H1 (cell line): ENCODE measurements at regions not wholly inside any gene's neighbourhood (a gene's known extent, or its start where the extent isn't known, plus 50 kb on each side); places are given as distances from the start of the nearest gene placed in this dataset.

Experiments
- CTCF ChIA-PET: fragments of 300-600 bp; sonication (Branson Sonifier 250); formaldehyde crosslinking; loops from one replicate; lab custom pipeline; 2021; ENCODE audit not compliant: partially characterized antibody; lab: Charles Lee
- POLR2A ChIA-PET: fragments of 300-600 bp; sonication (Branson Sonifier 250); formaldehyde crosslinking; loops from one replicate; lab custom pipeline; 2021; ENCODE audit warnings: inconsistent platforms; ENCODE audit not compliant: partially characterized antibody; lab: Charles Lee
- DNase-seq, 2 experiments: peaks; one replicate each; pipeline versions ENCODE4 v3.0.0 to v3.0.0-alpha.2; 2010 to 2022; ENCODE audit warnings: low spot score in 2 of 2, low read depth in 1 of 2, mixed read lengths in 1 of 2
- FAIRE-seq: peaks from 2 replicates; lab custom pipeline; 2011; peaks lifted over from hg19 to GRCh38; lab: Jason Lieb, UNC
- H2AFZ ChIP-seq: 2 replicates; pipeline ENCODE4 v1.8.1; 2012; ENCODE audit warnings: low read length, inconsistent platforms
- H2AK5ac ChIP-seq: 2 replicates; pipeline ENCODE4 v1.6.1; 2013; ENCODE audit warnings: low read depth, low read length
- H2BK120ac ChIP-seq: replicated peaks from 2 replicates; pipeline ENCODE3; 2013; ENCODE audit warnings: low read depth, low read length, inconsistent platforms
- H2BK12ac ChIP-seq: 2 replicates; pipeline ENCODE4 v1.6.1; 2013; ENCODE audit warnings: low read depth, low read length
- H2BK15ac ChIP-seq: 2 replicates; pipeline ENCODE4 v1.6.1; 2013; ENCODE audit warnings: low read length
- H2BK20ac ChIP-seq: 2 replicates; pipeline ENCODE4 v1.6.1; 2013; ENCODE audit warnings: low read length
- H2BK5ac ChIP-seq: 2 replicates; pipeline ENCODE4 v1.6.1; 2013; ENCODE audit warnings: low read depth, low read length
- H3K14ac ChIP-seq: 2 replicates; pipeline ENCODE4 v1.6.1; 2013; ENCODE audit warnings: inconsistent platforms; ENCODE audit not compliant: insufficient read length
- H3K18ac ChIP-seq: 2 replicates; pipeline ENCODE4 v1.6.1; 2013; ENCODE audit warnings: low read length; ENCODE audit errors: extremely low read depth
- H3K23ac ChIP-seq: 2 replicates; pipeline ENCODE4 v1.6.1; 2013; ENCODE audit warnings: inconsistent platforms; ENCODE audit not compliant: insufficient read length
- H3K23me2 ChIP-seq: 2 replicates; pipeline ENCODE4 v1.6.1; 2013; ENCODE audit warnings: low read depth, low read length
- H3K27ac ChIP-seq: 2 replicates; pipeline ENCODE4 v1.6.1; 2011; ENCODE audit warnings: low read depth, low read length, inconsistent platforms
- H3K27me3 ChIP-seq, 4 experiments: replicated peaks in 1 of 4; 1 replicate in 1 of 4; 2 replicates in 3 of 4; pipeline versions ENCODE4 v1.6.1 to v1.8.1; 2011 to 2013; ENCODE audit warnings: low read length in 3 of 4, mild to moderate bottlenecking in 3 of 4, inconsistent platforms in 2 of 4, mixed read lengths in 2 of 4, moderate library complexity in 1 of 4; ENCODE audit not compliant: control insufficient read depth in 3 of 4, insufficient read depth in 3 of 4; ENCODE audit errors: extremely low read depth in 1 of 4
- H3K36me3 ChIP-seq, 4 experiments: 2 replicates each; pipeline versions ENCODE4 v1.6.1 to v1.8.1; 2011 to 2013; ENCODE audit warnings: mild to moderate bottlenecking in 4 of 4, low read length in 3 of 4, moderate library complexity in 2 of 4, control low read depth in 1 of 4, inconsistent platforms in 1 of 4; ENCODE audit not compliant: insufficient read depth in 4 of 4, control insufficient read depth in 2 of 4
- H3K4ac ChIP-seq: replicated peaks from 2 replicates; pipeline ENCODE3; 2013; ENCODE audit warnings: low read length, low read depth, mixed read lengths, inconsistent platforms; ENCODE audit not compliant: insufficient read length
- H3K4me1 ChIP-seq, 4 experiments: replicated peaks in 1 of 4; 1 replicate in 1 of 4; 2 replicates in 3 of 4; pipeline versions ENCODE4 v1.6.1 to v1.8.1; 2011 to 2013; ENCODE audit warnings: low read length in 3 of 4, inconsistent platforms in 2 of 4, mixed read lengths in 1 of 4; ENCODE audit not compliant: insufficient read depth in 4 of 4, control insufficient read depth in 3 of 4
- H3K4me2 ChIP-seq, 2 experiments: 2 replicates each; pipeline versions ENCODE4 v1.6.1 to v1.8.1; 2011 to 2013; ENCODE audit warnings: low read depth in 2 of 2, low read length in 2 of 2, control low read depth in 1 of 2, inconsistent platforms in 1 of 2, mild to moderate bottlenecking in 1 of 2; ENCODE audit not compliant: insufficient read depth in 1 of 2
- H3K4me3 ChIP-seq, 4 experiments: fragments of 200-600, 300-600 bp in 1 of 4; sonication (generic), shearing (Covaris generic), sonication (Bioruptor Twin) in 1 of 4; 2 replicates each; pipeline versions ENCODE4 v1.5.1 to v1.8.1; 2011 to 2016; ENCODE audit warnings: low read length in 4 of 4, low read depth in 3 of 4, control low read depth in 2 of 4, inconsistent platforms in 2 of 4, mild to moderate bottlenecking in 2 of 4, mixed read lengths in 1 of 4, moderate library complexity in 1 of 4; ENCODE audit not compliant: insufficient read depth in 2 of 4; ENCODE audit errors: extremely low read depth in 1 of 4
- H3K56ac ChIP-seq: replicated peaks from 2 replicates; pipeline ENCODE3; 2013; ENCODE audit warnings: low read depth, mild to moderate bottlenecking, mixed read lengths, low read length, inconsistent platforms; ENCODE audit not compliant: insufficient read length
- H3K79me1 ChIP-seq: 2 replicates; pipeline ENCODE4 v1.6.1; 2013; ENCODE audit warnings: low read depth, low read length, control low read depth
- H3K79me2 ChIP-seq, 2 experiments: 2 replicates each; pipeline versions ENCODE4 v1.6.1 to v1.8.1; 2012 to 2013; ENCODE audit warnings: low read length in 2 of 2, mild to moderate bottlenecking in 2 of 2, inconsistent platforms in 1 of 2; ENCODE audit not compliant: insufficient read depth in 2 of 2, control insufficient read depth in 1 of 2
- H3K9ac ChIP-seq, 4 experiments: replicated peaks in 1 of 4; 1 replicate in 1 of 4; 2 replicates in 3 of 4; pipeline versions ENCODE4 v1.6.1 to v1.8.1; 2011 to 2013; ENCODE audit warnings: low read depth in 3 of 4, low read length in 3 of 4, control low read depth in 2 of 4, mild to moderate bottlenecking in 2 of 4, moderate library complexity in 2 of 4, inconsistent platforms in 1 of 4; ENCODE audit errors: extremely low read depth in 1 of 4
- H3K9me3 ChIP-seq, 2 experiments: 2 replicates each; pipeline versions ENCODE4 v1.6.1 to v1.8.1; 2012 to 2013; ENCODE audit warnings: mild to moderate bottlenecking in 2 of 2, moderate library complexity in 2 of 2, control low read depth in 1 of 2, inconsistent platforms in 1 of 2, low read depth in 1 of 2, low read length in 1 of 2, mixed read lengths in 1 of 2; ENCODE audit not compliant: insufficient read depth in 2 of 2
- H4K20me1 ChIP-seq, 2 experiments: replicated peaks in 1 of 2; 2 replicates each; pipeline versions ENCODE3 to v1.8.1; 2011 to 2013; ENCODE audit warnings: inconsistent platforms in 2 of 2, low read length in 2 of 2, mild to moderate bottlenecking in 1 of 2; ENCODE audit not compliant: insufficient read depth in 2 of 2, control insufficient read depth in 1 of 2
- H4K5ac ChIP-seq: 2 replicates; pipeline ENCODE4 v1.6.1; 2013; ENCODE audit warnings: low read length, low read depth, mixed read lengths, inconsistent platforms; ENCODE audit not compliant: insufficient read length
- H4K8ac ChIP-seq: 2 replicates; pipeline ENCODE4 v1.8.0; 2013; ENCODE audit warnings: mild to moderate bottlenecking, moderate library complexity, low read length, inconsistent platforms; ENCODE audit not compliant: insufficient read depth; ENCODE audit errors: extremely low read depth
- H4K91ac ChIP-seq: replicated peaks from 2 replicates; pipeline ENCODE3; 2013; ENCODE audit warnings: low read length, mixed read lengths, inconsistent platforms; ENCODE audit not compliant: insufficient read length
- ASH2L ChIP-seq: fragments of 200-600, 300-600 bp; sonication (generic); IDR thresholded peaks from one replicate; pipeline ENCODE4 v1.7.1; 2017; ENCODE audit warnings: low read length
- CBX5 ChIP-seq: fragments of 300-800, 300-1000 bp; sonication (generic); IDR thresholded peaks from 2 replicates; pipeline ENCODE4 v1.7.1; 2016; ENCODE audit warnings: antibody characterized with exemption, low read length, low read depth
- EP300 ChIP-seq, 2 experiments: IDR thresholded peaks; 1 replicate in 1 of 2; 2 replicates in 1 of 2; pipeline ENCODE4 v1.6.1; 2011 to 2012; ENCODE audit warnings: low read depth in 2 of 2, low read length in 2 of 2, mild to moderate bottlenecking in 2 of 2, borderline replicate concordance in 1 of 2, inconsistent platforms in 1 of 2, moderate library complexity in 1 of 2
- FOSL1 ChIP-seq: IDR thresholded peaks from 2 replicates; pipeline ENCODE4 v1.6.1; 2011; ENCODE audit warnings: mild to moderate bottlenecking, low read depth, low read length, moderate library complexity; ENCODE audit not compliant: insufficient read depth
- MAFK ChIP-seq: IDR thresholded peaks from 2 replicates; pipeline ENCODE4 v1.6.1; 2012; ENCODE audit warnings: low read depth, mild to moderate bottlenecking, improper control_type of control experiment, low read length
- PHF8 ChIP-seq: fragments of 200-600 bp; sonication (generic); conservative IDR thresholded peaks from 2 replicates; pipeline ENCODE4 v1.7.1; 2012; ENCODE audit warnings: low read depth, mild to moderate bottlenecking, inconsistent platforms, low read length, moderate library complexity
- RNF2 ChIP-seq: fragments of 200-900, 300-1000 bp; sonication (generic); IDR thresholded peaks from 2 replicates; pipeline ENCODE4 v1.7.1; 2016; ENCODE audit warnings: borderline replicate concordance, low read depth, mild to moderate bottlenecking, antibody characterized with exemption, low read length; ENCODE audit not compliant: poor library complexity, severe bottlenecking; ENCODE audit errors: missing control alignments
- TCF12 ChIP-seq: IDR thresholded peaks from 2 replicates; pipeline ENCODE4 v1.6.1; 2011; ENCODE audit warnings: low read depth, mild to moderate bottlenecking, low read length
- TEAD4 ChIP-seq: IDR thresholded peaks from 2 replicates; pipeline ENCODE4 v1.6.1; 2012; ENCODE audit warnings: low read depth, low read length, inconsistent platforms, mixed read lengths
- WGBS, 2 experiments: shearing (Covaris generic) in 1 of 2; methylation state at CpG; one replicate each; pipeline versions ENCODE4 v1.1.6 to v1.1.7; 2013 to 2015; ENCODE audit warnings: low lambda C conversion rate in 2 of 2, mixed read lengths in 2 of 2, inconsistent platforms in 1 of 2, low coverage in 1 of 2, missing lambda C conversion rate in 1 of 2; ENCODE audit not compliant: insufficient replicate concordance in 2 of 2, insufficient coverage in 1 of 2, insufficient read length in 1 of 2; ENCODE audit errors: extremely low coverage in 1 of 2, missing lambda C conversion rate in 1 of 2; 5-methylcytosine and 5-hydroxymethylcytosine counted together
- TF ChIP-seq, protein P1 (sequence below): IDR thresholded peaks from 2 replicates; pipeline ENCODE4 v1.6.1; 2011; ENCODE audit warnings: low read depth, mild to moderate bottlenecking, low read length; ENCODE audit not compliant: insufficient read depth

DNA sequence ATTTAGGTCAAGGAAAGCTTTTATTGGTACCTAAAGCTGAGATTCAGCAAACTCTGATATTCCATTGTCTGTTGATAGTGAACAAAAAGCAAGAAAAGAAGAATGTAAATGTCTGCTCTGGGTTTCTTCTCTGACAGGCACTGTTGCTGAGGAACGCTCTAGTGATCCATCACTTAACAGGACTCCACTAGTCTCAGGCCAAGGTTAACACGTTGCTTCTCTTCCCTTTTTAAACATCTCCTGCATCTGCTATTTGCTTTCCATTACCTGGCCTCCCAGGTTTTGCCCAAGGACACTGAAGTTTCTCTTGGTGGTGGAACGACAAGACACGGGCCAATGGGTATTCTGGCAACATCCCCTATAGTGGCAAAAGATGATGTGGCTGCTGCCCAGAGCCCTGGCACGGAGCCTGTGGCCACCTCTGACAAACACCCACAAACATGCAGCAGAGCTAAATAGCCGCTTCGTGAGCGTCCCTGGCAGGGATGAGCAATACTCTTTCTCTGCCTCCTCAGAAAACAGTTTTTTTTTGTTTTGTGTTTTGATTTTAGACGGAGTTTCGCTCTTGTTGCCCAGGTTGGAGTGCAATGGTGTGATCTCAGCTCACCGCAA is 97.8 kb upstream of the AKAP13 start:
- Histone ChIP-seq H3K18ac (no peak overlapping the region), H3K14ac (no peak overlapping the region), H3K27me3 (no peaks in the 10 kb centered on the region), H3K23ac (no peak overlapping the region), H3K9me3 (no peaks in the 10 kb centered on the region), H2AFZ (no peak overlapping the region), H4K91ac (no peak overlapping the region), H3K4me2 (no peak overlapping the region), H4K20me1 (peaks cover 0 to 2% of the 10 kb centered on the region in 2 experiments), H3K4me3 (no peak overlapping the region), H3K4ac (no peak overlapping the region), H4K8ac (no peak overlapping the region), H2BK120ac (no peak overlapping the region), H3K27ac (no peak overlapping the region), H3K4me1 (no peaks in the 10 kb centered on the region), H4K5ac (no peak overlapping the region), H3K23me2 (no peaks in the 10 kb centered on the region), H2BK12ac (no peak overlapping the region), H3K56ac (no peak overlapping the region), H3K9ac (no peak overlapping the region), H3K36me3 (no peaks in the 10 kb centered on the region), H3K79me2 (no peaks in the 10 kb centered on the region), H2BK15ac (no peak overlapping the region), H2BK20ac (no peak overlapping the region), H2AK5ac (no peak overlapping the region), H3K79me1 (no peaks in the 10 kb centered on the region), H2BK5ac (no peak overlapping the region)
- CTCF ChIA-PET: interaction anchor here (1.7 kb wide), 1 partner anchor 31 kb away, joined by 3 read pairs; no protein-coding TSS in a partner anchor
- DNase-seq: no peak
- no peak for FAIRE-seq
- POLR2A ChIA-PET: no interaction called here
- WGBS, 2 experiments: 93% methylated on average over 11 of the region's 11 CpGs; no CpG with 5 or more reads in 1 of the 2 experiments
- TF ChIP-seq CBX5 (no peak), TEAD4 (no peak), FOSL1 (no peak), ASH2L (no peak), MAFK (no peak), EP300 (IDR thresholded peaks at IDR 0.05; ENCODE audit: borderline replicate concordance in 1 of 2, low read depth in 2 of 2, low read length in 2 of 2) (no peak), PHF8 (no peak), RNF2 (no peak), TCF12 (no peak)
- TF ChIP-seq, protein P1, sequence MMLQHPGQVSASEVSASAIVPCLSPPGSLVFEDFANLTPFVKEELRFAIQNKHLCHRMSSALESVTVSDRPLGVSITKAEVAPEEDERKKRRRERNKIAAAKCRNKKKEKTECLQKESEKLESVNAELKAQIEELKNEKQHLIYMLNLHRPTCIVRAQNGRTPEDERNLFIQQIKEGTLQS: no peak
